ENCODE measurements at regions not wholly inside any gene's neighbourhood (a gene's known extent, or its start where the extent isn't known, plus 50 kb on each side); places are given as distances from the start of the nearest gene placed in this dataset.
A peak's percentile ranks its signal among the peaks of the same experiment; 100 is the strongest.

DNA sequence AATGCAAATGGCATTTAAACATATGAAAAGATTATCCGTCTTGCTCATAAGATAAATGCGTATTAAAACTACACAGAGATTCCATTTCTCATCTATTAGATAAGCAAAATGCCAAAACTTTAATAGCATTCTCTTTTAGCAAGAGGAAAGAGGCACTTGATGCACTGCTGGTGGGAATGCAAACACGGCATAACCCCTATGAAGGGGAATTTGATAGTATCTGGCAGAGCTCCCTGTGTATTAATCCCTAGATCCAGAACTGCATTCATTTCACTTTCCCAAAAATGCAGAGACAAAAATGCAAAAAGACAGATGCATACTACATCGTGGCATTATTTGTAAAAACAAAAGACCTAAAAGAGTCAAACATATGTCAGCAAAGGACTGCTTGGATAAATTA, 193.6 kb upstream of the STARD13 start:
- Histone ChIP-seq H3K4me3 (no peak overlapping the region), H3K9me3 (no peaks in the 10 kb centered on the region), H3K4me1 (no peaks in the 10 kb centered on the region), H3K27ac (no peak overlapping the region), H3K27me3 (no peaks in the 10 kb centered on the region), H3K36me3 (no peaks in the 10 kb centered on the region)
- TF ChIP-seq POLR2A (IDR thresholded peaks at IDR 0.05) = no peak
- TF ChIP-seq, protein P1, sequence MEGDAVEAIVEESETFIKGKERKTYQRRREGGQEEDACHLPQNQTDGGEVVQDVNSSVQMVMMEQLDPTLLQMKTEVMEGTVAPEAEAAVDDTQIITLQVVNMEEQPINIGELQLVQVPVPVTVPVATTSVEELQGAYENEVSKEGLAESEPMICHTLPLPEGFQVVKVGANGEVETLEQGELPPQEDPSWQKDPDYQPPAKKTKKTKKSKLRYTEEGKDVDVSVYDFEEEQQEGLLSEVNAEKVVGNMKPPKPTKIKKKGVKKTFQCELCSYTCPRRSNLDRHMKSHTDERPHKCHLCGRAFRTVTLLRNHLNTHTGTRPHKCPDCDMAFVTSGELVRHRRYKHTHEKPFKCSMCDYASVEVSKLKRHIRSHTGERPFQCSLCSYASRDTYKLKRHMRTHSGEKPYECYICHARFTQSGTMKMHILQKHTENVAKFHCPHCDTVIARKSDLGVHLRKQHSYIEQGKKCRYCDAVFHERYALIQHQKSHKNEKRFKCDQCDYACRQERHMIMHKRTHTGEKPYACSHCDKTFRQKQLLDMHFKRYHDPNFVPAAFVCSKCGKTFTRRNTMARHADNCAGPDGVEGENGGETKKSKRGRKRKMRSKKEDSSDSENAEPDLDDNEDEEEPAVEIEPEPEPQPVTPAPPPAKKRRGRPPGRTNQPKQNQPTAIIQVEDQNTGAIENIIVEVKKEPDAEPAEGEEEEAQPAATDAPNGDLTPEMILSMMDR (IDR thresholded peaks at IDR 0.05) = no peak
- no peak for DNase-seq
- intact Hi-C loops (cut with DNase I; ENCODE audit: low total_unique reads) = no loop called here

DNA sequence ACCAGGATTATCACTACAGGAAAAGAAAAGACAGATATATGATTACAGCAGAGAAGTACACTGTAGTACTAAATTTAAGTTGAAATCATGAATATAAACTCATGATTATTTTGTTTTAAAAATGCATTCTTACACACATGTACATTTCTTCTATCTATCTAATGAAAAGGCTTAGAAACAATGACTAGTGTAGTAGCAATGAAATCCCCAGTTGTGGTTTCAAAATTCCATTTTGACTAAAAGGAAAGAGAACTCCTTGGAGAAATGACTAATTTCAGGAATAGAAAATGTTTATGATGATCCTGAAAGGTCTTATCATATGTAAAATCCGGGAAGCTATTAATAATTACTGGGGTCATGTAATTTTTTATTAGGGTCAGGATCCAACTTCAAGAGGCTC, 195.0 kb upstream of the STARD13 start:
- no peak for DNase-seq
- Histone ChIP-seq H3K4me3 (no peak overlapping the region), H3K4me1 (no peaks in the 10 kb centered on the region), H3K27ac (no peak overlapping the region), H3K9me3 (peaks cover 0 to 8% of the 10 kb centered on the region in 2 donors), H3K27me3 (no peaks in the 10 kb centered on the region), H3K36me3 (no peaks in the 10 kb centered on the region)
- intact Hi-C loops (cut with DNase I; ENCODE audit: low total_unique reads) = no loop called here
- no peak for TF ChIP-seq POLR2A (IDR thresholded peaks at IDR 0.05)
- TF ChIP-seq, protein P1 (IDR thresholded peaks at IDR 0.05) = no peak

DNA sequence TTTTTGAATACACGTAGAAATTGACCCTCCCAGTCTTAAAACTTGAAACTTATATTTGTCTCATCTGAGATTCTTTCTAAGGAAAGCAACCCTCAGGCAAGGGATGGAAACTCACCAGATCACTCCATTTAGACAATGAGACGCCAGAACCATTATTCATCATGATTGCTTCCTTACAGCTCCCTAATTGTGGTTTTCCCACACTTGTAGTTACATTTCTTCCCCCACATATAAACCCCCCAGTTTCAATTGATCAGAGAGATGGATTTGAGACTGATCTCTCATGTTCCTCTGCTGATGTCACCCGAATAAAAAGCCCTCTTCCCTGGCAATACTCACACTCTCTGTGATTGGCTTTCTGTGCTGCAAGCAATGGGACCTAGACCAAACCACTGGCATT, 197.9 kb upstream of the STARD13 start:
- Histone ChIP-seq H3K27me3 (no peaks in the 10 kb centered on the region), H3K4me1 (no peaks in the 10 kb centered on the region), H3K36me3 (no peaks in the 10 kb centered on the region), H3K9me3 (peaks cover 0 to 8% of the 10 kb centered on the region in 2 donors), H3K27ac (no peak overlapping the region), H3K4me3 (no peak overlapping the region)
- DNase-seq = no peak
- TF ChIP-seq, protein P1 (IDR thresholded peaks at IDR 0.05) = no peak
- TF ChIP-seq POLR2A (IDR thresholded peaks at IDR 0.05) = no peak
- intact Hi-C loops (cut with DNase I; ENCODE audit: low total_unique reads) = no loop called here

DNA sequence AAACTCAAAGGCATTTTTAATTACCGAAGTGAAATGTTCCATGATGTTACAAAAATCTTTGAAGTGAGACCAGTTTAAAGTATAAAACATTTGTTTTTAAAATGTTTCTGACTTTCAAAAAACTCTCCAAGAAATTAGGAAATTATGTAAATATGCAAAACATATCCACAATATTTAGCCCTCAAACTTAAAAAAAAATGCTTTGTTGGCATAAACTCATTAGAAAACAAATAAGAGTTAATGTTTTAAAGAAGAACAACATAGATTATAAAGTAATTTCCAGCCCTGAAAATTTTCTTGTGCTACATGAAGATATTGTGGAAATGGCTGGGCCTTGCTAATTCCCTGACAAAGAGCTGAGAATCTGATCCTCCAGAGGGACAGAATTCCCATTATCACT, 199.7 kb upstream of the STARD13 start:
- no peak overlapping the region for H3K4me3 ChIP-seq
- intact Hi-C loops (cut with DNase I; ENCODE audit: low total_unique reads) = no loop called here
- no peak for DNase-seq
- TF ChIP-seq, protein P1 (IDR thresholded peaks at IDR 0.05) = no peak
- TF ChIP-seq POLR2A (IDR thresholded peaks at IDR 0.05) = no peak
- no peaks in the 10 kb centered on the region for H3K27me3 ChIP-seq
- no peaks in the 10 kb centered on the region for H3K36me3 ChIP-seq
- no peak overlapping the region for H3K27ac ChIP-seq
- H3K4me1 ChIP-seq = no peaks in the 10 kb centered on the region
- H3K9me3 ChIP-seq = peaks cover 0 to 8% of the 10 kb centered on the region in 2 donors

DNA sequence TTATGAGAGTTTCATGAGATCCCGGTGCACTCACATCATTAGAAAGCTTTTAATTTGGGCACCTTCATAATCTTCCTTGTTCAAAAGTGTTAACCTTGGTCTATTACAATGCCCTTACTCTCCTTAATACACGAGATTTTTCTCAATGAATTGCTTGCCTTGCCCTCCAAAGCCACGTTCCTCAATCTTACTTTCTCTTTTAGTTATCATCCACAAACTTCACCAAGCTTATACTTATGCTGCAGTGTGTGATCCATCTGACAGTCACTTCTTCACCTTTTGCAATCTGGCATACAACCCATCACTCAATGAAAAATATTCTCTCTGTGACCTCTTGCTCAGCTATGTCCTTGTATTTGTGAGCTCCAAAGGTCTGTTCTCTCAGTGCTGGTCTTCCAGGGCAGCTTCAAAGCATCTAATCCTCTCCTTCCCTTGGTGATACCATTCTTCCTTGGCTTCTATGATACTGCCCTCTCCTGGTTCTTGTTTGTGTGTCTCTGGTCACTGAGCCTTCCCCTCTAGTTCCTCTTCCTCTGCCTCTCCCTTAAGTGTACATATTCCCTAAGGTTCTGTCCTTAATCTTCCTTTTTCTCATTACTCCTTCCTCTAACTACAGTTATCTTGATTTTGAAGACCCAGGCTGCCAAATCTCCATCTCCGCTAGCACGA, 202.2 kb upstream of the STARD13 start:
- Histone ChIP-seq H3K4me1 (no peaks in the 10 kb centered on the region), H3K27me3 (no peaks in the 10 kb centered on the region), H3K4me3 (peak overlapping the region in 1 of 2 donors; percentile 8), H3K27ac (peak overlapping the region; percentile 48 to 70), H3K36me3 (no peaks in the 10 kb centered on the region), H3K9me3 (peaks cover 0 to 8% of the 10 kb centered on the region in 2 donors)
- DNase-seq = peak in 1 of 2 donors; percentile 19
- intact Hi-C loops (cut with DNase I; ENCODE audit: low total_unique reads) = no loop called here
- TF ChIP-seq, protein P1 (IDR thresholded peaks at IDR 0.05) = peak; percentile 35 to 53 (median 37)
- TF ChIP-seq POLR2A (IDR thresholded peaks at IDR 0.05) = no peak

Measured in uterus (tissue), 3 donors.